GM18909 (cell line): ENCODE measurements at regions not wholly inside any gene's neighbourhood (a gene's known extent, or its start where the extent isn't known, plus 50 kb on each side); places are given as distances from the start of the nearest gene placed in this dataset.
"Not testable (repeated sequence)": the region's sequence is repeated elsewhere in the genome, so short reads cannot be mapped to it uniquely, and the experiment has no call there.

ENCODE experiments used
- ATAC-seq: cut with Tn5 transposase; IDR thresholded peaks from one replicate; pipeline ENCODE4 v1.9.1; 2021; ENCODE audit warnings: mild to moderate bottlenecking; ENCODE audit not compliant: unreplicated experiment, poor library complexity

DNA sequence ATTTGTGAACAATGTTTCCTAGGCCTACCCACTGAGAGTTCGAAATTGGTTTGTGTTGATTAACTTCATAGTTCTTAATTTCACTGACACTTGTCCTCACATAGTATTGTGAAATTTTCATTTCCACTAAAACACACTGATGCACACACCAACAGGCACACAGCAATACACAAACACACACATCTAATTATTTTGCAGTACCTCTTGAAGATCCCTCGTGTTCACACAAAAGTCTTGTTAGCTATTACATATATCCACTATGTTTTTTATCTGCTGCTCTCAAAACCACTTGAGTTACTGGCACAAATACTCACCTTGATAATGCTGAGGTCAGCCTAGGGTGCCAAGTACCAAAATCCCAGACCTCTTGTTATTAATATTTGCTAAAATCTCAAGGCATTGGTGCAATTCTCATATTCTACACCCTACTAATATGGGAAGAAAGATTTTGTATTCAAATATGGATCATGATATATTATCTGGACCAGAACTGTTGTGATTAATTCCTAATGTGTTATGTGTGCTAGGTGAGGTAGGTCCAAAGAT lies 767.4 kb upstream of the CDH10 start:
- ATAC-seq, result no peak

DNA sequence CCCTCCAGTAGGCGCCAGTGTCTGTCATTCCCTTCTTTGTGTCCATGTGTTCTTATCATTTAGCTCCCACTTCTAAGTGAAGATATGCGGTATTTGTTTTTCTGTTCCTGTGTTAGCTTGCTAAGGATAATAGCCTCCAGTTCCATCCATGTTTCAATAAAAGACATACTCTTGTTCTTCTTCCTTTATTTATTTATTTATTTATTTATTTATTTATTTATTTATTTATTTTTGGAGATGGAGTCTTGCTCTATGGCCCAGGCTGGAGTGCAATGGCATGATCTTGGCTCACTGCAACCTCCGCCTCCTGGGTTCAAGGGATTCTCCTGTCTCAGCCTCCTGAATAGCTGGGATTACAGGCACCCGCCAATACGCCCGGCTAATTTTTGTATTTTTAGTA lies 762.6 kb upstream of the CDH10 start:
- ATAC-seq, result not testable (repeated sequence)

DNA sequence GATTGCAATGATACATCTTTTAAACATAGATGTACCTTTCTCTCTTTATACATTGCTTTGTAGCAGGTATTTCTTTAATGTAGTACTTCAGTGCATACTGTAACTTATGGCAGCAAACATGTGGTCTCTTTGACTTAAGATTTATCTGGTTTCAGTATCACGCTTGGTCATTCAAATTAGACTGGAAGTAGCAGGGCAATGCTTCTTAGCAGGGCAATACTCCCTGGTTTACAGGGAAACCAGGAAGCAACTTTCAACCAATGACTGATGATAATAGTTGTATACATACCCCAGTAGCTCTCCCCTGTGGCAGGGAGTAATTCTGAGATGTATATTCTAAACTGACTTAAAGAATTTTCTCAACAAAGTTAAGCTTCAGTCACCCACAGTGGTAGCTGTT lies 761.1 kb upstream of the CDH10 start:
- no peak for ATAC-seq

DNA sequence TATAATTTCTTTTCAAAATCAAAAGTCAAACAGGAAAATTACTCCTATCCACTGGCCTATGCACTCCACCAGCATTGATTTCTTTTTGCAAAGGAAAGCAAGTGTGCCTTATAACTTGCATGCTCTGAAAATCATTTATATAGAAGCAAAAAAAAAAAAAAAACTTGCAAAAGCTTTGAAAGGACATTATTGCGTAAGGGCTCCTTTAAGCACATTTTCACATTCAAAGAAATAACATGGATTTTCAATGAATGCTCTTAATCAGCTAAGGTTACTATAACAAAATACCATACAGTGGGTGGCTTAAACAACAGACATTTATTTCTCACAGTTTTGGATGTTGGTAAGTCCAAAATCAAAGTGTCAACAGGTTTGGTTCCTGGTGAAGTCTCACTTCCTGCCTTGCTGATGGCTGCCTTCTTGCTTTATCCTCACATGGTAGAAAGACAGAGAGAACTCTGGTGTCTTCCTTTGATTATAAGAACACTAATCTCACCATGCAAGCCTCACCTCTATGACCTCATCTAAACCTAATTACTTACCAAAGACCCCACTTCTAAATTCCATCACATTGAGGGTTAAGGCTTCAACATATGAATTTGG lies 755.2 kb upstream of the CDH10 start:
- ATAC-seq, result no peak

DNA sequence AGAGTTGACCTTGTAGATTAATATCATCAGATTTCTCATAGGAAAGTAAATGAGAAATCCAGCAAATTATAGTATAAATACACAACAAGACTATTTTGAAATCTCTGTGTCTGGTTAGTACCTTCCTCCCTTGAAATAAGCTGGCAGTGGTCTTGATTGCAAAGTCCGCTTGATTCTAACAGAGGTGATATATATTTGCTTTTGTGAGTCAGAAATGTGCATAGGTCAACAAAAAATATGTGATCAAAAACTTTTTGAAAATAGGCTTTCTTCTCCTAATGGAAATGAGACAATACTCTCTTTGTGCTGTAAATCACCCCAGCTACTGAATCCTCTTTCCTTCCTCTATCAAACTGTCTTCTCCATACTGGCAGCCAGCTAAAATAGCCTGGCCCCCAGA lies 749.2 kb upstream of the CDH10 start:
- ATAC-seq, result no peak

DNA sequence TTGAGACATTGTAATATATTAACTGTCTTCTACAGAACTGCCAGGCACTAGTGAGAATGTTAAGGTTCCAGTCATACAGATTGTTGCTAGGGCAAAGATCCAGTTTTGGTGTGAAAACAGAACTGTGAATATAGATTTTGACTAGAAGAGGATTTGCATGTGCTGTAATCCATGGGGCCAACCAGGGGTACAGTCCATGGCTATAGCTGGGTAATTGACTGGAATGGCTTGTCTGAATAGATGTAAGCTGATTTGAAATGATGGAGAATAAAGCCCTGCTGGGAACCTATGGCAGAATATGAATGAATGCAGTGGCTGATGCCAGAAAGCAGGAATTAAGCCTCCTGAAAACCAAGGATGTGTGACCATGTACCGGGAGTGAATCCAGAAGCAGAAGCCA lies 748.5 kb upstream of the CDH10 start:
- no peak for ATAC-seq

DNA sequence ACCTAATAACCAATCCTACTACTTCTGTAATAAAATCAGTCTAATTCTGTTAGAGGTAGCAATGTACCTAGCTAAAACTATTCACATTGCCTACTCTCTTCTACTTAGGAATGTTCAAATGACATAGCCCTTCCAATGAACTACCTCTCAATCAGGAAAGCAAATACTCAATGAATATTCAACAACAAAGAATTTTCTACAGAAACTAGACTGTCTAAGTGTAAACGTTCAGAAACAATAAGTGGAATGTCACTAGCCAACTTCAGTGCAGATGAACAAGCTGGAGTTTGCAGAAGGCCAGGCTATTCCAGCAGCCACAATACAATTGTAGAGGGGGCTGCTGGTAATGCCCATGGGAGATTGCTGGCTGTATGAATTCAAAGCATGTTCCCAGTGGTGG lies 743.2 kb upstream of the CDH10 start:
- no peak for ATAC-seq

DNA sequence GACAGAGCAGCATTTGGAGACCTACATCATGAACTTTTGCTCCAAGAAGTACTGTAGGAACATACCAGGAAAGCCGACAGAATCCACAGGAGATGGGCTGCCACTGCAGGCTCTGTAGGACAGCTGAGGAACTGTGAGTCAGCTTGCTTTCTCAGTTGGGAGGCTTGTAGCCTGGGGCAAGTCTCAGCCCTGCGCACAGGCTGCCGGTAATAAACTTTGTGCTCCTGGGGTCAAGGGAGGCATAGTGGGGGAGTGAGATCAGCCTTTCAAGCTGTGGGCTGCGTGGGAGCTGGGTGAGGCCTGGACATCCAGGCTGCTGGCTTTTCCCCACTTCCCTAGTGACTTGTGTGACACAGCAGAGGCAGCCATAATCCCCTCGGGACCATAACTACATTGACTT lies 718.0 kb upstream of the CDH10 start:
- no peak for ATAC-seq

DNA sequence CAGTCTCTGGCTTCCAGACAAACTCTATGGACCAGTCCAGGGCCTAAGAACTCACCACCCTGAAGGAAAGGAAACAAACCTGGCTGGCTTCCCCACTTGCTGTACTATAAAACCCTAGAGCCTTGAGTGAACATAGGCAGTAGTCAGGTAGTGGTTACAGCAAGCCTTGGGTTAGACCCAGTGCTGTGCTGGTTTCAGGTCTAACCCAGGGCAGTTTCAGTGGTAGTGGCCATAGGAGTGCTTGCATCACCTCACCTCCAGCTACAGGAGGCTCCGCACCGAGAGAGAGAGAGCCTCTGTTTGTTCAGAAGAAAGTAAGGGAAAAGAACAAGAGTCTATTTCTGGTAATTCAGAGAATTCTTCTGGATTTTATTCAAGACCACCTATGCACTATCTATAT lies 714.1 kb upstream of the CDH10 start:
- no peak for ATAC-seq

DNA sequence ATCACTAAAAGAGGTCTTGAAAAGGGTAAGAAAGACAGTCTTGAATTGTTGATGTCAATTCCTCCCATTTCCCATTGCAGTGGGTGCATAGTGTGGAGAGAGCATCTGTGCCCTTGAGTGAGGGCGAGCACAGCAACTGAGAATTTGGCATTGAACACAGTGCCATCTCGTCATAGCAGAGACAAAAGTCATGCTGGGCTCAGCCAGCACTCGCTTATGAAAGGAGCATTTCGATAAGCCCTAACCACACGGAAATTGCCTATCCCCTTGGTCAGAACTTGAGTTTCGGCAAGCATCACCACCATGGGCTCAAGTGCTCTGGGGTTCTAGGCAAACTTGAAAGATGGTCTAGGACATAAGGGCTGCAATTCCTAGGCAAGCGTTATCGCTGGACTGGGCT lies 712.8 kb upstream of the CDH10 start:
- ATAC-seq, result no peak

DNA sequence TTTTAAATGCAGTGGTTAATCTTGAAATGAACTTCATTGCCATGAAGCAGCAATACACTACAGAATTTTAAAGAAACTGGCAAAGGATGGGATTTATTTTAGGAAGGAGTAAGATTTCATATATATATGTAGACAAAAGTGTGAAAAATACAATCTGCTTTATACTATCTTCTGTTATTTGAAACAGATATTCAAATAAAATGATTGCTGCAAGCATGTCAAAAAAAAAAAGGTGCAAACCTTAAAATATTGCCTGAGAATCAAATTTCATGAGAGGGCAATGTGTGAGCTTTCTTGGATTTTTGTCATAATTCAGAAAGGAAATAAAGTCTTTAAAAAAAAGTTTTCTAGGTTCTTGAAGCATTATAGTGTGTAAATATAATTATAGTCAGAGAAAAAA lies 705.0 kb upstream of the CDH10 start:
- ATAC-seq, result no peak

DNA sequence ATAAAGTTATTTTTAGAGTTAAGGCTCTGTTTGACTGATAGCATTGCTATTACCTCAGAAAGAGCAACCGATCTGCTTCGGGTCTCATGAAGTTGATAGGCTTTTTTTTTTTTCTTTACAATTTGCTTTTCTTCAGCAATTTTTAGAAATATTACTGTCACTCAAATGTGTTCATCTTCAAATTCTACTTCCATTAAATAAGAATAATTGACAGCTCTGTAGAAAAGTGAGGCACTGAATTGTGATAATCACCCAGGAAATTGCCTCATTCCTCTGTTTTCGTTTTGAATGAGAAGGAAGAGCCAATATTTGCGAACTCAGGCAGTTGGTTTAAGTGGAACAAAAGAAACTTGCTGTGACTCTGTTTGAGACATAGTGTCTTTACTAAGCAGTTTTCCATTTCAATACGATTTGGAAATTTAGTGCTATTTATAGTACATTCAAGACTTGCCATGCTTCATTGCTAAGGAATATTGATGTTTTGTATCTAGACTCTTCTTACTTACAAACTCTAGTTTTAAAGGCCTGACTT lies 700.5 kb upstream of the CDH10 start:
- no peak for ATAC-seq

DNA sequence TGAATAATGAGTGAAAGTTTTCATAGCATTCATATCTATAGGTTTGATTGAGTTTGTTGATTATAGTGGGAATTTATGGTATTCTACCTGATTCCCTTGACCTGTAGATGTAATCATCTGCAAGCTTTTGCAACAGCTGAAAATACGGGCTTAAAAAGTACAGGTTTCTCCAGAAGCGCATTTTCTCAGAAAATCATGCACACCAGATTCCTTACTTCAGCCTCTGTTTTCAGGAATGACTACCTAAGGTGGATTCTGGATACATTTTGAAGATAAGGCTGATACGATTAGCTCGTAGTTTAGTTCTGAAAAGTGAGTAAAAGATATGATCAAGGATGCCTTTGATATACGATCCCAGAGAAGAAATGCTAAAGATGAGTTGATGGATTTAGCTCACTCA lies 694.8 kb upstream of the CDH10 start:
- no peak for ATAC-seq

DNA sequence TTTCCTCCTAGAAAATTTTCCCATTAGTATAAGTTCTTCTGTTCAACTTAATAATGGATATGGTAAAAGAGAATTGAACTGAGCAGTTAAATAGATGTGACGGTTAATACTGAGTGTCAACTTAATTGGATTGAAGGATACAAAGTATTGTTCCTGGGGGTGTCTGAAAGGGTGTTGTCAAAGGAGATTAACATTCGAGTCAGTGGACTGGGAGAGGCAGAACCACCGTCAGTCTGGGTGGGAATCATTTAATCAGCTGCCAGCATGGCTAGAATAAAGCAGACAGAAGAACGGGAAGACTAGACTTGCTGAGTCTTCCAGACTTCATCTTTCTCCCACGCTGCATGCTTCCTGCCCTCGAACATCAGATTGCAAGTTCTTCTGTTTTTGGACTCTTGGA lies 689.6 kb upstream of the CDH10 start:
- no peak for ATAC-seq

DNA sequence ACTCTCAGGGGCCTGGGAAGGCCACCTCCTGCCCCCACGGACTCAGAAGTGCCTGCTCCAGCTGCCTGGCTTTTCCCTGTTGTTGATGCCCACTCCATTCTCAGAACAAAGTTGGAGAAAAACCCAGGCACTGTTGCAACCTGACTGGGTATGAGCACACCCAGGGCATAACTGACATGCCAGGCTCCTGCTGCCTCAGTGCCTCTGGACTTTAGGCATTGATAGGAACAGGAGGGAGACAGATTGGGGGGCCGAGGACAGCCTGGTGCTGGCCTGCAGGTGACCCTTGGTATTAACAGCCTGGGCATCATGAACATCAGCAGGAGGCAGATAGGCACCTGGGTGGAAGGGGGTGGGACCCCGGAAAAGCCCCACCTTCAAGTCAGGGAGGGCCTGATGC lies 685.9 kb upstream of the CDH10 start:
- ATAC-seq, result no peak

DNA sequence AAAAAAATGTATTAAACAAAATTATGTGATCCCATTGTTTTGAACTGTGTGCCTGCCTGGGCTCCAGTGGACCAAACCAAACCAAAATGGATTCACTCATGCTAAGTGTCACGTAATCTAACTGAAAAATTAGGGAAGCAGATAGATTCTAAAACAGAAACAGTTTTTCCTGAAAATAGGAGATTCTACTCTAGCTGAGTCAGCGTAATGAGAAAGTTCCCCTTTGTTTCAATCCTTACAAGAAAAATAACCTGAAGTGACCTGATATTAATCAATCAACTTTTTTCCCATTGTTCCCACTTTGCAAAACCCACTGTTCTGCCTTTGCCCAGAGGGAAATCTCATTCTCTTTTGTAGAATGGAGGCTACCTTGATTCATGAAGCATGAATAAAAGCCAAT lies 682.4 kb upstream of the CDH10 start:
- no peak for ATAC-seq

DNA sequence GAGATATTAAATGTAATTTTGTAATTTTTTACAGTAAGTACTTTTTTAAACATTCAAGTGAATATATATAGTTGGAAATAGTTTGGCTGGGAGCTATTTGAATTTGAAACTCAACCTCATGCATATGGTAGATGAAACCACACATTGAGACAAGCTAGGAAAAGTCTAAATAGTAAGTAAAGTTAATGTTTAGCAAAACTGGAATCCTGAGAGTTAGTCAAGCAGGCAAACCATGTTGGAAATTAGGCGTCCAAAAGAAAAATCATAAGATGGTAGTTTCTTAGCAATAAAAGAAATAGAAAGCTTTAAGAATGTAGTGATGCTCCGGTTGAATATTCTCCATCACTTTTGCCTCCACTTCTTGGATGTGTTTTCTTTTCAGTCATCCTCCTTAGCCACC lies 657.1 kb upstream of the CDH10 start:
- ATAC-seq, result no peak

DNA sequence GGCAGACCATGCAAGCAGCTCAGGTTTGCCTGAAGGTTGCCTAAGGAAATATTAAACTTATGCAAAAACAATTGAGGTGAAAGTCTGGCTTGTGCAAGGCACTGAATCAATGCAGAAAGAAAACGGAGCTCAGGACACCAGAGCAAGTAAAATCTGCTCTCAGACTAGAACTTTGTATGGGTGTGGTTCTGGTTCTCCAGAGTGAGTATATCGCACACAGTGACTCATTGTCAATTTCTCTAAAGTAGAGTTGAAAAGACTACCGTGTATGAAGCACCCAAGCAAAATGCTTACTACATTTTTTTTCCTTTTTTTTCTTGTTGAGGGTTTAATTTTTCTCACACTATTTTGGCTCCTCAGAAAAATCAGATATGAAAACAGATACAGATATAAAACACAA lies 650.3 kb upstream of the CDH10 start:
- no peak for ATAC-seq

DNA sequence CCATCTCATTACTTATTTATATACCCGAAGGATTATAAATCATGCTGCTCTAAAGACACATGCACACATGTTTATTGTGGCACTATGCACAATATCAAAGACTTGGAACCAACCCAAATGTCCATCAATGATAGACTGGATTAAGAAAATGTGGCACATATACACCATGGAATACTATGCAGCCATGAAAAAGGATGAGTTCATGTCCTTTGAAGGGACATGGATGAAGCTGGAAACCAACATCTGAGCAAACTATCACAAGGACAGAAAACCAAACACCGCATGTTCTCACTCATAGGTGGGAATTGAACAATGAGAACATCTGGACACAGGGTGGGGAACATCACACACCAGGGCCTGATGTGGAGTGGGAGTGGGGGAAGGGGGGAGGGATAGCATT lies 645.0 kb upstream of the CDH10 start:
- ATAC-seq, result not testable (repeated sequence)

DNA sequence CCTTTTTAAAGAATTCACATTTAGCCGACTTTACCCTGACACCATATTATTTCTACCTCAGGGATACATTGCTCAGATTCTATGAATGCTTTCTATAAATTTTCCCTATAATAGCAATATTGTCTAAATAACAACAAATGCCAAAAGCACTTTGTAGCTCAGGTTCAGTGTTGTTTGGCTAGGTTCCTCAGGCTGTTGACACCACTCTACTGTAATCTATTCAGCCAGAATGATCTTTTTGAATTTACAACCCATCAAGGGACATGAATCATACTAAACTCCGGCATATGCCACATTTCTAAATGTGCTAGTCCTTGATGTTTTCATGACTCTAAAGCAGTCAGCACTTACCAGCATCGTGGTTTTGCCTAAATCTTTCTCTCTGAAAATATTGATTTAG lies 641.5 kb upstream of the CDH10 start:
- no peak for ATAC-seq

DNA sequence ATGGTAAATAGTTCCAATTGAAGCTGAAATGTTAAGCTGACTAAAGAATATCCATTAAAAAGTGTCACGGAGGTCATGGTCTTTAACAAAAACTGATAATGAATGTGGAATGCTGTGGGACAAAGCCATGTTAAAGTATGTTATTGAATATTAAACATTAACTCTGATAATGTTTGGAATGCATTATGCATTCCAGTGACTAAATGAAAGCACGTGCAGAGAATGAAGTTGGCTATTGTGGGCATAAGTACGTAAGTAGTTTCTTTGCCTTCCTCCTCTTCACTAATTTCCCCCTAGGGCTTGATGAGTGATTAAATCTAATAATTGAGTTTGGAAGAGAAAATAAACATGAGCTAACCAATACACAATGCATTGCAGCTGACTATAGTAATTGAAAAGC lies 640.4 kb upstream of the CDH10 start:
- no peak for ATAC-seq

DNA sequence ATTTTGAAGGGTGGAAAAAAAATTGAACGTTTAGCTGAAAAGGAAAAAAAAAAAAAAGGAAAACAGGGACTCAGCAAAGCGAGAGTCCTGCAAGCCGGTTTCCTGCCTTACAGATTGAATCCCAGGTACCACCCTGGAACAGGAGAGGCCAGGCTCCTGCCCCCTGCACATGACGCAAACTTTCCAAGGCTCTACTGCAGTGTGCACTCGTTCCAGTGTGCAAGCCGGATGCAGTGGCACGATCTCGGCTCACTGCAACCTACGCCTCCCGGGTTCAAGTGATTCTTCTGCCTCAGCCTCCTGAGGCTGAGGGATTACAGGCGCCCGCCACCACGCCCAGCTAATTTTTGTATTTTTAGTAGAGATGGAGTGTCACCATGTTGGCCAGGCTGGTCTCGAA lies 618.7 kb upstream of the CDH10 start:
- not testable (repeated sequence) for ATAC-seq

DNA sequence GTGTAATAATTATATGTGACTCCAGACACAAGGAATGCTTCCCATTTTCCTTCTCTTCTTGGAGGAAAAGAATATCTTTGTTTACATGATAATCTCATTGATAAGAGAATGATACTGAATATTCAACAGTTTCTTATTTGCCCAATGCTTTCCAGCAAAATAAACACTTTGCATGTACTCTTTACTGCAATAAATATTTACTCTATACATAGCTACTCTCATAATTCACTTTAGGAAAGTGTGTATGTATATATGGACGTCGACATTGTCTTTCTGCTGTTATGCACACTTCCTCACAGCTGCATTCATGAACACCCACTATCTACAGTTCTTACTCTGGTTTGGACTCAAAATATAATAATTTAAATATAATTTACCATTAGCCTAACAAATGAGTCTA lies 617.4 kb upstream of the CDH10 start:
- no peak for ATAC-seq
